ENCODE measurements at regions not wholly inside any gene's neighbourhood (a gene's known extent, or its start where the extent isn't known, plus 50 kb on each side); places are given as distances from the start of the nearest gene placed in this dataset.

- TF ChIP-seq, protein P1, sequence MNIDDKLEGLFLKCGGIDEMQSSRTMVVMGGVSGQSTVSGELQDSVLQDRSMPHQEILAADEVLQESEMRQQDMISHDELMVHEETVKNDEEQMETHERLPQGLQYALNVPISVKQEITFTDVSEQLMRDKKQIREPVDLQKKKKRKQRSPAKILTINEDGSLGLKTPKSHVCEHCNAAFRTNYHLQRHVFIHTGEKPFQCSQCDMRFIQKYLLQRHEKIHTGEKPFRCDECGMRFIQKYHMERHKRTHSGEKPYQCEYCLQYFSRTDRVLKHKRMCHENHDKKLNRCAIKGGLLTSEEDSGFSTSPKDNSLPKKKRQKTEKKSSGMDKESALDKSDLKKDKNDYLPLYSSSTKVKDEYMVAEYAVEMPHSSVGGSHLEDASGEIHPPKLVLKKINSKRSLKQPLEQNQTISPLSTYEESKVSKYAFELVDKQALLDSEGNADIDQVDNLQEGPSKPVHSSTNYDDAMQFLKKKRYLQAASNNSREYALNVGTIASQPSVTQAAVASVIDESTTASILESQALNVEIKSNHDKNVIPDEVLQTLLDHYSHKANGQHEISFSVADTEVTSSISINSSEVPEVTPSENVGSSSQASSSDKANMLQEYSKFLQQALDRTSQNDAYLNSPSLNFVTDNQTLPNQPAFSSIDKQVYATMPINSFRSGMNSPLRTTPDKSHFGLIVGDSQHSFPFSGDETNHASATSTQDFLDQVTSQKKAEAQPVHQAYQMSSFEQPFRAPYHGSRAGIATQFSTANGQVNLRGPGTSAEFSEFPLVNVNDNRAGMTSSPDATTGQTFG (tag by site-specific recombination; IDR thresholded peaks at IDR 0.05; ENCODE audit: borderline replicate concordance) = no peak
- TF ChIP-seq ZNF837 (tag by site-specific recombination; IDR thresholded peaks at IDR 0.05) (no peak), OVOL3 (tag by site-specific recombination; IDR thresholded peaks at IDR 0.05) (no peak), GLI2 (tag by site-specific recombination; IDR thresholded peaks at IDR 0.05; ENCODE audit: borderline replicate concordance, low read depth) (no peak)
Measured at GRCh38 chr16:86758932-86759331, 180.6 kb downstream of the FOXL1 start (continued).

- H3K27ac ChIP-seq (ENCODE audit: extremely low read depth, low read depth, low read length) = no peak overlapping the region; the same call in 1 of the 2 replicates
- TF ChIP-seq, protein P2, sequence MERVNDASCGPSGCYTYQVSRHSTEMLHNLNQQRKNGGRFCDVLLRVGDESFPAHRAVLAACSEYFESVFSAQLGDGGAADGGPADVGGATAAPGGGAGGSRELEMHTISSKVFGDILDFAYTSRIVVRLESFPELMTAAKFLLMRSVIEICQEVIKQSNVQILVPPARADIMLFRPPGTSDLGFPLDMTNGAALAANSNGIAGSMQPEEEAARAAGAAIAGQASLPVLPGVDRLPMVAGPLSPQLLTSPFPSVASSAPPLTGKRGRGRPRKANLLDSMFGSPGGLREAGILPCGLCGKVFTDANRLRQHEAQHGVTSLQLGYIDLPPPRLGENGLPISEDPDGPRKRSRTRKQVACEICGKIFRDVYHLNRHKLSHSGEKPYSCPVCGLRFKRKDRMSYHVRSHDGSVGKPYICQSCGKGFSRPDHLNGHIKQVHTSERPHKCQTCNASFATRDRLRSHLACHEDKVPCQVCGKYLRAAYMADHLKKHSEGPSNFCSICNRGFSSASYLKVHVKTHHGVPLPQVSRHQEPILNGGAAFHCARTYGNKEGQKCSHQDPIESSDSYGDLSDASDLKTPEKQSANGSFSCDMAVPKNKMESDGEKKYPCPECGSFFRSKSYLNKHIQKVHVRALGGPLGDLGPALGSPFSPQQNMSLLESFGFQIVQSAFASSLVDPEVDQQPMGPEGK (tag by site-specific recombination; IDR thresholded peaks at IDR 0.05) = peak; percentile 84
- peak; percentile 68 for TF ChIP-seq MZF1 (tag by site-specific recombination; IDR thresholded peaks at IDR 0.05; ENCODE audit: borderline replicate concordance)
- peak; percentile 37; the same call in 1 of the 2 replicates for TF ChIP-seq SP7 (tag by site-specific recombination; IDR thresholded peaks at IDR 0.05)
- TF ChIP-seq, protein P3, sequence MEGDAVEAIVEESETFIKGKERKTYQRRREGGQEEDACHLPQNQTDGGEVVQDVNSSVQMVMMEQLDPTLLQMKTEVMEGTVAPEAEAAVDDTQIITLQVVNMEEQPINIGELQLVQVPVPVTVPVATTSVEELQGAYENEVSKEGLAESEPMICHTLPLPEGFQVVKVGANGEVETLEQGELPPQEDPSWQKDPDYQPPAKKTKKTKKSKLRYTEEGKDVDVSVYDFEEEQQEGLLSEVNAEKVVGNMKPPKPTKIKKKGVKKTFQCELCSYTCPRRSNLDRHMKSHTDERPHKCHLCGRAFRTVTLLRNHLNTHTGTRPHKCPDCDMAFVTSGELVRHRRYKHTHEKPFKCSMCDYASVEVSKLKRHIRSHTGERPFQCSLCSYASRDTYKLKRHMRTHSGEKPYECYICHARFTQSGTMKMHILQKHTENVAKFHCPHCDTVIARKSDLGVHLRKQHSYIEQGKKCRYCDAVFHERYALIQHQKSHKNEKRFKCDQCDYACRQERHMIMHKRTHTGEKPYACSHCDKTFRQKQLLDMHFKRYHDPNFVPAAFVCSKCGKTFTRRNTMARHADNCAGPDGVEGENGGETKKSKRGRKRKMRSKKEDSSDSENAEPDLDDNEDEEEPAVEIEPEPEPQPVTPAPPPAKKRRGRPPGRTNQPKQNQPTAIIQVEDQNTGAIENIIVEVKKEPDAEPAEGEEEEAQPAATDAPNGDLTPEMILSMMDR (tag by site-specific recombination; IDR thresholded peaks at IDR 0.05) = peak; percentile 79
- 0 out of 2 replicates have a peak, but pooled peaks have one; percentile 14 for TF ChIP-seq IKZF3 (tag by site-specific recombination; IDR thresholded peaks at IDR 0.05)
- TF ChIP-seq, protein P4, sequence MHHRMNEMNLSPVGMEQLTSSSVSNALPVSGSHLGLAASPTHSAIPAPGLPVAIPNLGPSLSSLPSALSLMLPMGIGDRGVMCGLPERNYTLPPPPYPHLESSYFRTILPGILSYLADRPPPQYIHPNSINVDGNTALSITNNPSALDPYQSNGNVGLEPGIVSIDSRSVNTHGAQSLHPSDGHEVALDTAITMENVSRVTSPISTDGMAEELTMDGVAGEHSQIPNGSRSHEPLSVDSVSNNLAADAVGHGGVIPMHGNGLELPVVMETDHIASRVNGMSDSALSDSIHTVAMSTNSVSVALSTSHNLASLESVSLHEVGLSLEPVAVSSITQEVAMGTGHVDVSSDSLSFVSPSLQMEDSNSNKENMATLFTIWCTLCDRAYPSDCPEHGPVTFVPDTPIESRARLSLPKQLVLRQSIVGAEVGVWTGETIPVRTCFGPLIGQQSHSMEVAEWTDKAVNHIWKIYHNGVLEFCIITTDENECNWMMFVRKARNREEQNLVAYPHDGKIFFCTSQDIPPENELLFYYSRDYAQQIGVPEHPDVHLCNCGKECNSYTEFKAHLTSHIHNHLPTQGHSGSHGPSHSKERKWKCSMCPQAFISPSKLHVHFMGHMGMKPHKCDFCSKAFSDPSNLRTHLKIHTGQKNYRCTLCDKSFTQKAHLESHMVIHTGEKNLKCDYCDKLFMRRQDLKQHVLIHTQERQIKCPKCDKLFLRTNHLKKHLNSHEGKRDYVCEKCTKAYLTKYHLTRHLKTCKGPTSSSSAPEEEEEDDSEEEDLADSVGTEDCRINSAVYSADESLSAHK (tag by site-specific recombination; IDR thresholded peaks at IDR 0.05) = peak; percentile 84
- TF ChIP-seq ZNF792 (tag by site-specific recombination; IDR thresholded peaks at IDR 0.05) = peak; percentile 71; the same call in 1 of the 2 replicates
- TF ChIP-seq OVOL3 (tag by site-specific recombination; IDR thresholded peaks at IDR 0.05) = no peak
- TF ChIP-seq GLIS2 (tag by site-specific recombination; IDR thresholded peaks at IDR 0.05) = peak; percentile 70
- peak; percentile 49 for TF ChIP-seq ZNF335 (tag by site-specific recombination; conservative IDR thresholded peaks at IDR 0.05)
- TF ChIP-seq, protein P5, sequence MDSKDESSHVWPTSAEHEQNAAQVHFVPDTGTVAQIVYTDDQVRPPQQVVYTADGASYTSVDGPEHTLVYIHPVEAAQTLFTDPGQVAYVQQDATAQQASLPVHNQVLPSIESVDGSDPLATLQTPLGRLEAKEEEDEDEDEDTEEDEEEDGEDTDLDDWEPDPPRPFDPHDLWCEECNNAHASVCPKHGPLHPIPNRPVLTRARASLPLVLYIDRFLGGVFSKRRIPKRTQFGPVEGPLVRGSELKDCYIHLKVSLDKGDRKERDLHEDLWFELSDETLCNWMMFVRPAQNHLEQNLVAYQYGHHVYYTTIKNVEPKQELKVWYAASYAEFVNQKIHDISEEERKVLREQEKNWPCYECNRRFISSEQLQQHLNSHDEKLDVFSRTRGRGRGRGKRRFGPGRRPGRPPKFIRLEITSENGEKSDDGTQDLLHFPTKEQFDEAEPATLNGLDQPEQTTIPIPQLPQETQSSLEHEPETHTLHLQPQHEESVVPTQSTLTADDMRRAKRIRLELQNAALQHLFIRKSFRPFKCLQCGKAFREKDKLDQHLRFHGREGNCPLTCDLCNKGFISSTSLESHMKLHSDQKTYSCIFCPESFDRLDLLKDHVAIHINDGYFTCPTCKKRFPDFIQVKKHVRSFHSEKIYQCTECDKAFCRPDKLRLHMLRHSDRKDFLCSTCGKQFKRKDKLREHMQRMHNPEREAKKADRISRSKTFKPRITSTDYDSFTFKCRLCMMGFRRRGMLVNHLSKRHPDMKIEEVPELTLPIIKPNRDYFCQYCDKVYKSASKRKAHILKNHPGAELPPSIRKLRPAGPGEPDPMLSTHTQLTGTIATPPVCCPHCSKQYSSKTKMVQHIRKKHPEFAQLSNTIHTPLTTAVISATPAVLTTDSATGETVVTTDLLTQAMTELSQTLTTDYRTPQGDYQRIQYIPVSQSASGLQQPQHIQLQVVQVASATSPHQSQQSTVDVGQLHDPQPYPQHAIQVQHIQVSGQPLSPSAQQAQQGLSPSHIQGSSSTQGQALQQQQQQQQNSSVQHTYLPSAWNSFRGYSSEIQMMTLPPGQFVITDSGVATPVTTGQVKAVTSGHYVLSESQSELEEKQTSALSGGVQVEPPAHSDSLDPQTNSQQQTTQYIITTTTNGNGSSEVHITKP (tag by site-specific recombination; IDR thresholded peaks at IDR 0.05) = 0 out of 2 replicates have a peak, but pooled peaks have one; percentile 12
- TF ChIP-seq REPIN1 (tag by site-specific recombination; IDR thresholded peaks at IDR 0.05; ENCODE audit: low read depth) = no peak
- no peak for TF ChIP-seq ZNF777 (tag by site-specific recombination; IDR thresholded peaks at IDR 0.05; ENCODE audit: borderline replicate concordance)
- TF ChIP-seq ZNF549 (tag by site-specific recombination; IDR thresholded peaks at IDR 0.05) = no peak
- TF ChIP-seq ZBTB17 (tag by site-specific recombination; IDR thresholded peaks at IDR 0.05) = peak; percentile 34; the same call in 1 of the 2 replicates
- no peak for TF ChIP-seq ZNF677 (tag by site-specific recombination; IDR thresholded peaks at IDR 0.05)
- peak; percentile 28; the same call in 1 of the 2 replicates for TF ChIP-seq KLF1 (tag by site-specific recombination; IDR thresholded peaks at IDR 0.05)
Measured at GRCh38 chr16:86761111-86762031, 183.0 kb downstream of the FOXL1 start.

More at GRCh38 chr16:86761111-86762031, 183.0 kb downstream of the FOXL1 start:
- ChIA-PET POLR2A (no interaction called here), CTCF (interaction anchor here (0.5 to 3.7 kb wide), 9 partner anchors 9 to 994 kb away, joined by 3 to 18 read pairs (median 4); no protein-coding TSS in a partner anchor)
- H3K4me3 ChIP-seq (ENCODE audit: low read depth, low read length) = no peak overlapping the region
- H3K36me3 ChIP-seq (ENCODE audit: control insufficient read depth in 2 of 2, insufficient read depth in 1 of 2, low read length in 2 of 2) = no peaks in the 10 kb centered on the region
- no peaks in the 10 kb centered on the region for H3K9me3 ChIP-seq (ENCODE audit: control insufficient read depth, insufficient read depth, low read depth, low read length)
- H3K4me1 ChIP-seq (ENCODE audit: control insufficient read depth, insufficient read depth, low read length) = no peaks in the 10 kb centered on the region
